ENCODE measurements at regions not wholly inside any gene's neighbourhood (a gene's known extent, or its start where the extent isn't known, plus 50 kb on each side); places are given as distances from the start of the nearest gene placed in this dataset.

GRCh38 chr13:73793361-73793760 lies 340.8 kb downstream of the KLF12 start:
- no peak overlapping the region for H3K4me2 ChIP-seq
- H3K4me3 ChIP-seq (IDR thresholded peaks at IDR 0.05; ENCODE audit: insufficient read depth, low read depth, low read length), result no peak overlapping the region
- no peaks in the 10 kb centered on the region for H3K27me3 ChIP-seq (ENCODE audit: insufficient read depth, low read depth)
- H3K9ac ChIP-seq, result no peak overlapping the region
- H3K27ac ChIP-seq, result no peak overlapping the region
- H3K4me1 ChIP-seq (ENCODE audit: low read depth, poor library complexity, severe bottlenecking), result no peaks in the 10 kb centered on the region
- TF ChIP-seq, protein P1, sequence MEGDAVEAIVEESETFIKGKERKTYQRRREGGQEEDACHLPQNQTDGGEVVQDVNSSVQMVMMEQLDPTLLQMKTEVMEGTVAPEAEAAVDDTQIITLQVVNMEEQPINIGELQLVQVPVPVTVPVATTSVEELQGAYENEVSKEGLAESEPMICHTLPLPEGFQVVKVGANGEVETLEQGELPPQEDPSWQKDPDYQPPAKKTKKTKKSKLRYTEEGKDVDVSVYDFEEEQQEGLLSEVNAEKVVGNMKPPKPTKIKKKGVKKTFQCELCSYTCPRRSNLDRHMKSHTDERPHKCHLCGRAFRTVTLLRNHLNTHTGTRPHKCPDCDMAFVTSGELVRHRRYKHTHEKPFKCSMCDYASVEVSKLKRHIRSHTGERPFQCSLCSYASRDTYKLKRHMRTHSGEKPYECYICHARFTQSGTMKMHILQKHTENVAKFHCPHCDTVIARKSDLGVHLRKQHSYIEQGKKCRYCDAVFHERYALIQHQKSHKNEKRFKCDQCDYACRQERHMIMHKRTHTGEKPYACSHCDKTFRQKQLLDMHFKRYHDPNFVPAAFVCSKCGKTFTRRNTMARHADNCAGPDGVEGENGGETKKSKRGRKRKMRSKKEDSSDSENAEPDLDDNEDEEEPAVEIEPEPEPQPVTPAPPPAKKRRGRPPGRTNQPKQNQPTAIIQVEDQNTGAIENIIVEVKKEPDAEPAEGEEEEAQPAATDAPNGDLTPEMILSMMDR (conservative IDR thresholded peaks at IDR 0.05; ENCODE audit: low read depth, low read length), result no peak
- H3K36me3 ChIP-seq (ENCODE audit: insufficient read depth), result no peaks in the 10 kb centered on the region
- H3K79me2 ChIP-seq (ENCODE audit: insufficient read depth, low read depth), result no peaks in the 10 kb centered on the region
- no peak overlapping the region for H2AFZ ChIP-seq (ENCODE audit: low read depth)
- H4K20me1 ChIP-seq (ENCODE audit: insufficient read depth), result no peaks in the 10 kb centered on the region

- TF ChIP-seq, protein P1 (conservative IDR thresholded peaks at IDR 0.05; ENCODE audit: low read depth, low read length), result no peak
- H3K4me2 ChIP-seq, result no peak overlapping the region
These were observed 341.4 kb downstream of the KLF12 start for GRCh38 chr13:73792796-73793195.

GRCh38 chr13:73782450-73783449 lies 351.5 kb downstream of the KLF12 start:
- Histone ChIP-seq H4K20me1 (ENCODE audit: insufficient read depth) (no peaks in the 10 kb centered on the region), H3K36me3 (ENCODE audit: insufficient read depth) (no peaks in the 10 kb centered on the region), H3K27ac (no peak overlapping the region), H3K4me3 (IDR thresholded peaks at IDR 0.05; ENCODE audit: insufficient read depth, low read depth, low read length) (no peak overlapping the region), H3K4me1 (ENCODE audit: low read depth, poor library complexity, severe bottlenecking) (no peaks in the 10 kb centered on the region), H3K4me2 (no peak overlapping the region), H2AFZ (ENCODE audit: low read depth) (no peak overlapping the region), H3K79me2 (ENCODE audit: insufficient read depth, low read depth) (no peaks in the 10 kb centered on the region), H3K27me3 (ENCODE audit: insufficient read depth, low read depth) (no peaks in the 10 kb centered on the region), H3K9ac (no peak overlapping the region)
- TF ChIP-seq, protein P1 (conservative IDR thresholded peaks at IDR 0.05; ENCODE audit: low read depth, low read length), result no peak

More at GRCh38 chr13:73792796-73793195, 341.4 kb downstream of the KLF12 start:
- H3K79me2 ChIP-seq (ENCODE audit: insufficient read depth, low read depth), result no peaks in the 10 kb centered on the region
- H3K27ac ChIP-seq, result no peak overlapping the region
- H3K4me3 ChIP-seq (IDR thresholded peaks at IDR 0.05; ENCODE audit: insufficient read depth, low read depth, low read length), result no peak overlapping the region
- H3K36me3 ChIP-seq (ENCODE audit: insufficient read depth), result no peaks in the 10 kb centered on the region
- H4K20me1 ChIP-seq (ENCODE audit: insufficient read depth), result no peaks in the 10 kb centered on the region
- H3K9ac ChIP-seq, result no peak overlapping the region
- no peaks in the 10 kb centered on the region for H3K4me1 ChIP-seq (ENCODE audit: low read depth, poor library complexity, severe bottlenecking)
- no peaks in the 10 kb centered on the region for H3K27me3 ChIP-seq (ENCODE audit: insufficient read depth, low read depth)
- no peak overlapping the region for H2AFZ ChIP-seq (ENCODE audit: low read depth)

- Histone ChIP-seq H4K20me1 (ENCODE audit: insufficient read depth) (no peaks in the 10 kb centered on the region), H3K4me1 (ENCODE audit: low read depth, poor library complexity, severe bottlenecking) (no peaks in the 10 kb centered on the region), H3K4me2 (no peak overlapping the region), H2AFZ (ENCODE audit: low read depth) (no peak overlapping the region), H3K27ac (no peak overlapping the region), H3K9ac (no peak overlapping the region), H3K79me2 (ENCODE audit: insufficient read depth, low read depth) (no peaks in the 10 kb centered on the region), H3K36me3 (ENCODE audit: insufficient read depth) (no peaks in the 10 kb centered on the region), H3K4me3 (IDR thresholded peaks at IDR 0.05; ENCODE audit: insufficient read depth, low read depth, low read length) (no peak overlapping the region), H3K27me3 (ENCODE audit: insufficient read depth, low read depth) (no peaks in the 10 kb centered on the region)
- TF ChIP-seq, protein P1 (conservative IDR thresholded peaks at IDR 0.05; ENCODE audit: low read depth, low read length), result no peak
These were observed 352.8 kb downstream of the KLF12 start for GRCh38 chr13:73781384-73781783.
